PC-3 (cell line): ENCODE measurements at regions not wholly inside any gene's neighbourhood (a gene's known extent, or its start where the extent isn't known, plus 50 kb on each side); places are given as distances from the start of the nearest gene placed in this dataset.
A peak's percentile ranks its signal among the peaks of the same experiment; 100 is the strongest.

Experiments used
- ATAC-seq: fragments of 200-7000 bp; cut with Tn5 transposase; 2 replicates; pipeline ENCODE4 v1.9.1; 2020; ENCODE audit warnings: mild to moderate bottlenecking, moderate library complexity
- BruUV-seq: library from RNA; stranded (reverse); fragments of 400-500 nt; replicated peaks from 2 replicates; lab custom pipeline; 2021; lab: Mats Ljungman, UMichigan
- CTCF ChIA-PET: fragments of 300-600 bp; sonication (Branson Sonifier 250); formaldehyde crosslinking; loops from one replicate; lab custom pipeline; 2022; ENCODE audit warnings: antibody characterized with exemption; lab: Charles Lee
- POLR2A ChIA-PET: fragments of 300-600 bp; sonication (Branson Sonifier 250); formaldehyde crosslinking; loops from one replicate; lab custom pipeline; 2022; ENCODE audit warnings: antibody characterized with exemption; ENCODE audit not compliant: unreplicated experiment; lab: Charles Lee
- DNase-seq: peaks from one replicate; pipeline ENCODE4 v3.0.0-alpha.2; 2015
- H2AFZ ChIP-seq: fragments of 300-600 bp; sonication (generic); 2 replicates; pipeline ENCODE4 v1.6.0; 2016; ENCODE audit warnings: antibody characterized with exemption, low read length
- H3F3A ChIP-seq: fragments of 300-600 bp; sonication (generic); one replicate; pipeline ENCODE4 v1.6.0; 2017; ENCODE audit warnings: antibody characterized with exemption, low read length, control low read depth, mild to moderate bottlenecking; ENCODE audit not compliant: unreplicated experiment
- H3K27ac ChIP-seq: fragments of 300-600 bp; sonication (generic); 2 replicates; pipeline ENCODE4 v1.5.1; 2016; ENCODE audit warnings: mild to moderate bottlenecking, low read length
- H3K27me3 ChIP-seq: fragments of 300-600 bp; sonication (generic); 2 replicates; pipeline ENCODE4 v1.6.1; 2016; ENCODE audit warnings: low read length, mixed read lengths
- H3K36me3 ChIP-seq: fragments of 300-600 bp; sonication (generic); 2 replicates; pipeline ENCODE4 v1.6.1; 2016; ENCODE audit warnings: low read depth, mixed run types, low read length, mixed read lengths
- H3K4me1 ChIP-seq: fragments of 300-600 bp; sonication (generic); 2 replicates; pipeline ENCODE4 v1.5.1; 2016; ENCODE audit warnings: low read length; ENCODE audit not compliant: insufficient read depth
- H3K4me2 ChIP-seq: fragments of 300-600 bp; sonication (generic); 2 replicates; pipeline ENCODE4 v1.6.0; 2016; ENCODE audit warnings: low read length
- H3K4me3 ChIP-seq: fragments of 300-600 bp; sonication (generic); 2 replicates; pipeline ENCODE4 v1.5.1; 2016; ENCODE audit warnings: mild to moderate bottlenecking, low read length, mixed read lengths
- H3K79me2 ChIP-seq: fragments of 300-600 bp; sonication (generic); 2 replicates; pipeline ENCODE4 v1.6.1; 2017; ENCODE audit warnings: low read length, mixed read lengths
- H3K9ac ChIP-seq: fragments of 300-600 bp; sonication (generic); 2 replicates; pipeline ENCODE4 v1.6.0; 2016; ENCODE audit warnings: mild to moderate bottlenecking, low read length
- H3K9me2 ChIP-seq: fragments of 300-600 bp; sonication (generic); replicated peaks from 2 replicates; pipeline ENCODE4 v1.6.1; 2016; ENCODE audit warnings: mixed run types, low read length, mixed read lengths
- H3K9me3 ChIP-seq: fragments of 300-600 bp; sonication (generic); 2 replicates; pipeline ENCODE4 v1.6.1; 2016; ENCODE audit warnings: low read length, mixed read lengths
- H4K20me1 ChIP-seq: fragments of 300-600 bp; sonication (generic); 2 replicates; pipeline ENCODE4 v1.6.1; 2016; ENCODE audit warnings: low read length, mixed read lengths
- EZH2 ChIP-seq: fragments of 300-600 bp; sonication (generic); IDR thresholded peaks from one replicate; pipeline ENCODE4 v1.6.1; 2017; ENCODE audit warnings: antibody characterized with exemption, mild to moderate bottlenecking, low read length; ENCODE audit not compliant: unreplicated experiment
- EZH2phosphoT487 ChIP-seq: fragments of 300-600 bp; sonication (generic); IDR thresholded peaks from 2 replicates; pipeline ENCODE4 v1.6.1; 2018; ENCODE audit warnings: mild to moderate bottlenecking, antibody characterized with exemption, low read length, borderline replicate concordance
- intact Hi-C: fragments of 100-400 bp; cut with micrococcal nuclease; formaldehyde crosslinking; loops from 2 replicates; pipeline ENCODE4 v1.9.0; 2023
- TF ChIP-seq, protein P1 (sequence below): fragments of 300-600 bp; sonication (generic); conservative IDR thresholded peaks from 2 replicates; pipeline ENCODE4 v1.5.1; 2017; ENCODE audit warnings: antibody characterized with exemption, low read depth, mild to moderate bottlenecking, low read length

DNA sequence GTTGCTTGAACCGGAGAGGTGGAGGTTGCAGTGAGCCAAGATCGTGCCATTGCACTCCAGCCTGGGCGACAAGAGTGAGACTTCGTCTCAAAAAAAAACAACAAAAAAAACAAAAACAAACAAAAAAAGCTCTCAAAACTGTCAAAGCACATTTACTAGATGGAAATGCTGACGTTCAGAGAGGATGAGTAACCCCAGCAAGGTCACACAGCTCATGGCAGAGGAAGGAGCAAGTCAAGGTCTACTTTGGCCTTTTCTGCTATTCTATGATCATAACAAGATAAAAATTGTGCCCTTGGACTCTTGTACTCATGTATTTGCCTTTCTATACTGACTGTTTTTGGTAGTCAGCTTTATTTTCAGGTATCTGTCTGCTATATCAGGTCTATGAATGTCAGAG lies 109.5 kb downstream of the ARL6IP6 start:
- no peak for DNase-seq
- H3K9me3 ChIP-seq, result no peaks in the 10 kb centered on the region
- no peaks in the 10 kb centered on the region for H3K9me2 ChIP-seq
- no peak overlapping the region for H3K27ac ChIP-seq
- H3K4me3 ChIP-seq, result no peak overlapping the region
- POLR2A ChIA-PET, result no interaction called here
- H3K9ac ChIP-seq, result no peak overlapping the region
- ATAC-seq, result no peak
- no TSS peak for BruUV-seq
- H3K4me2 ChIP-seq, result no peak overlapping the region
- no peaks in the 10 kb centered on the region for H3F3A ChIP-seq
- H4K20me1 ChIP-seq, result no peaks in the 10 kb centered on the region
- intact Hi-C loops, result no loop called here
- H3K4me1 ChIP-seq, result no peaks in the 10 kb centered on the region
- H3K79me2 ChIP-seq, result no peaks in the 10 kb centered on the region
- no peaks in the 10 kb centered on the region for H3K36me3 ChIP-seq
- H2AFZ ChIP-seq, result no peak overlapping the region
- CTCF ChIA-PET, result no interaction called here
- no peak for TF ChIP-seq EZH2
- TF ChIP-seq, protein P1, sequence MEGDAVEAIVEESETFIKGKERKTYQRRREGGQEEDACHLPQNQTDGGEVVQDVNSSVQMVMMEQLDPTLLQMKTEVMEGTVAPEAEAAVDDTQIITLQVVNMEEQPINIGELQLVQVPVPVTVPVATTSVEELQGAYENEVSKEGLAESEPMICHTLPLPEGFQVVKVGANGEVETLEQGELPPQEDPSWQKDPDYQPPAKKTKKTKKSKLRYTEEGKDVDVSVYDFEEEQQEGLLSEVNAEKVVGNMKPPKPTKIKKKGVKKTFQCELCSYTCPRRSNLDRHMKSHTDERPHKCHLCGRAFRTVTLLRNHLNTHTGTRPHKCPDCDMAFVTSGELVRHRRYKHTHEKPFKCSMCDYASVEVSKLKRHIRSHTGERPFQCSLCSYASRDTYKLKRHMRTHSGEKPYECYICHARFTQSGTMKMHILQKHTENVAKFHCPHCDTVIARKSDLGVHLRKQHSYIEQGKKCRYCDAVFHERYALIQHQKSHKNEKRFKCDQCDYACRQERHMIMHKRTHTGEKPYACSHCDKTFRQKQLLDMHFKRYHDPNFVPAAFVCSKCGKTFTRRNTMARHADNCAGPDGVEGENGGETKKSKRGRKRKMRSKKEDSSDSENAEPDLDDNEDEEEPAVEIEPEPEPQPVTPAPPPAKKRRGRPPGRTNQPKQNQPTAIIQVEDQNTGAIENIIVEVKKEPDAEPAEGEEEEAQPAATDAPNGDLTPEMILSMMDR, result no peak
- no peak for TF ChIP-seq EZH2phosphoT487
- H3K27me3 ChIP-seq, result peaks cover 14% of the 10 kb centered on the region

DNA sequence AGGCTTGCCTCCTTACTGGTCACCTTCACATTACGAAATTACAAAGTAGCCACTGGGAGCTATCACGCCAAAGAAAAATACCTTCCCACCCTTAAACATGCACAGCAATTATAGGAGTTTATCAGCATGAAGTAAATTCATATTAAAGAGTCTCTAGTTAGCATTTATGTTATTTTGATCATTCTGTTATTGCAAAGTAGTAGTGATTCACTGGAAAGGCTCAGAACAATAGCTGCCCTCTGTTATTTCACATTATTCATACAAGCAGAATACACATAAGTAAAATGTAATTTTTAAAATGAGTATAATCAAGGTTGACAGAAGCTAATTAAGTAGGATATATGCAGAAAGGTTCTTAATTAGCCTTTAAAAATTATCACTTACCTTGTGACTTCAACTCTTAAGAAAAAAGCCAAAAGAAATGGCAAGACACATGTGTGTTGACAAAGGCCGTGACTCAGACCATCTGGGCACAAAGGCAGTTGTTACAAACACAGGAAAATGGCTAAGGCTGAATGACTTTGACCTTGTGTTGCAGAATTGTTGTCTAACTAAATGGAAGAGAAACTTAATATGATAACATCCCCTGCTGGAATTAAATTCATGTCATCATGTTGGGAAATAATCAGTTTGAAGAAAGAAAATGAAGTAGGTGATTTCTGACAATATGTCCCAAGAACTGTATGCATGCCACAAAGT lies 108.3 kb downstream of the ARL6IP6 start:
- DNase-seq (peak; percentile 36), ATAC-seq (no peak)
- CTCF ChIA-PET, result no interaction called here
- H3K9ac ChIP-seq, result no peak overlapping the region
- intact Hi-C loops, result no loop called here
- POLR2A ChIA-PET, result no interaction called here
- TF ChIP-seq EZH2 (no peak), EZH2phosphoT487 (no peak)
- TF ChIP-seq, protein P1, result no peak
- peaks cover 7% of the 10 kb centered on the region; the same call in 1 of the 2 replicates for H3K27me3 ChIP-seq
- H3K27ac ChIP-seq, result no peak overlapping the region
- H3K9me2 ChIP-seq, result no peaks in the 10 kb centered on the region
- BruUV-seq, result no TSS peak
- H3K4me2 ChIP-seq, result no peak overlapping the region
- H4K20me1 ChIP-seq, result no peaks in the 10 kb centered on the region
- no peaks in the 10 kb centered on the region for H3K4me1 ChIP-seq
- H3K9me3 ChIP-seq, result no peaks in the 10 kb centered on the region
- H3K4me3 ChIP-seq, result no peak overlapping the region
- H2AFZ ChIP-seq, result no peak overlapping the region
- H3K36me3 ChIP-seq, result no peaks in the 10 kb centered on the region
- H3K79me2 ChIP-seq, result no peaks in the 10 kb centered on the region
- H3F3A ChIP-seq, result no peaks in the 10 kb centered on the region

DNA sequence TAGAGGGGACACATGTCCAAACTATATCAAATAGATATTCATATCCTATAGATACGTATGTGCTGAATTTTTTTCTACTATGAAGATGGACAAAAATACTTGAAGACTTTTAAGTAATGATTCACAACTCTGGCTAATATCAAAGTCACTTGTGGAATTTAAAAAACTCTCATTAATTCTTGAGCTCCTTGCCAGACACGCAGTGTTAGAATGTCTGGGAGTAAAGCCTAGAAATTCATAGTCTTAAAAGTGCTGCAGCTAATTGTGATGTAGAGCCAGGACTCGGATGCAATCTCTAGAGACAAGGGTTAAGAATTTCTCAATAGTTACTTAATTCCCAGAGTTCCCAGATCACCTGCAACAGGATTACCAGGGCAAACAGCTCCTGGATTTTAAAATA lies 107.4 kb downstream of the ARL6IP6 start:
- no TSS peak for BruUV-seq
- no peaks in the 10 kb centered on the region for H3K9me2 ChIP-seq
- no peaks in the 10 kb centered on the region for H3K9me3 ChIP-seq
- no peak overlapping the region for H3K9ac ChIP-seq
- ChIA-PET CTCF (no interaction called here), POLR2A (no interaction called here)
- H2AFZ ChIP-seq, result no peak overlapping the region
- no peak for DNase-seq
- peaks cover 5% of the 10 kb centered on the region; the same call in 1 of the 2 replicates for H3K27me3 ChIP-seq
- no peak for ATAC-seq
- no peak overlapping the region for H3K27ac ChIP-seq
- intact Hi-C loops, result no loop called here
- no peaks in the 10 kb centered on the region for H3K4me1 ChIP-seq
- no peaks in the 10 kb centered on the region for H4K20me1 ChIP-seq
- no peaks in the 10 kb centered on the region for H3K36me3 ChIP-seq
- H3K4me3 ChIP-seq, result no peak overlapping the region
- no peaks in the 10 kb centered on the region for H3K79me2 ChIP-seq
- H3F3A ChIP-seq, result no peaks in the 10 kb centered on the region
- TF ChIP-seq, protein P1, result no peak
- no peak for TF ChIP-seq EZH2
- no peak for TF ChIP-seq EZH2phosphoT487
- no peak overlapping the region for H3K4me2 ChIP-seq
